ENCODE measurements at regions not wholly inside any gene's neighbourhood (a gene's known extent, or its start where the extent isn't known, plus 50 kb on each side); places are given as distances from the start of the nearest gene placed in this dataset.

- H3K27me3 Mint-ChIP-seq = no peaks in the 10 kb centered on the region
- H3K4me1 Mint-ChIP-seq = no peaks in the 10 kb centered on the region
- no peak for ATAC-seq (ENCODE audit: low read depth in 2 of 2)
- no peak for DNase-seq
- no peak overlapping the region for H3K27ac Mint-ChIP-seq
- H3K36me3 Mint-ChIP-seq = no peaks in the 10 kb centered on the region
- no peaks in the 10 kb centered on the region for H3K4me1 ChIP-seq (ENCODE audit: control insufficient read depth, insufficient read depth, low read length, poor library complexity, severe bottlenecking)
- no peak overlapping the region for H3K4me3 Mint-ChIP-seq
- H3K9me3 ChIP-seq (ENCODE audit: control insufficient read depth in 2 of 2, low read length in 2 of 2) = no peaks in the 10 kb centered on the region
- no peak overlapping the region for H3K27ac ChIP-seq (ENCODE audit: insufficient read depth, low read length, poor library complexity, severe bottlenecking)
- no peaks in the 10 kb centered on the region for H3K36me3 ChIP-seq (ENCODE audit: control insufficient read depth, insufficient read depth, low read length)
- H3K27me3 ChIP-seq (ENCODE audit: control insufficient read depth, insufficient read depth, low read length) = no peaks in the 10 kb centered on the region
- H3K9me3 Mint-ChIP-seq = peaks cover 0 to 10% (median 3%) of the 10 kb centered on the region in 7 donors
- H3K4me3 ChIP-seq (ENCODE audit: low read depth, low read length) = no peak overlapping the region
Measured at GRCh38 chr12:42692749-42693148, 103.2 kb upstream of the PRICKLE1 start.

GRCh38 chr12:42691991-42692557 lies 102.5 kb upstream of the PRICKLE1 start:
- Mint-ChIP-seq H3K36me3 (no peaks in the 10 kb centered on the region), H3K27me3 (no peaks in the 10 kb centered on the region), H3K4me1 (no peaks in the 10 kb centered on the region), H3K27ac (no peak overlapping the region), H3K9me3 (peaks cover 0 to 11% (median 3%) of the 10 kb centered on the region in 7 donors), H3K4me3 (no peak overlapping the region)
- ATAC-seq (ENCODE audit: low read depth in 2 of 2) (no peak), DNase-seq (no peak)
- Histone ChIP-seq H3K9me3 (ENCODE audit: control insufficient read depth in 2 of 2, low read length in 2 of 2) (no peaks in the 10 kb centered on the region), H3K27ac (ENCODE audit: insufficient read depth, low read length, poor library complexity, severe bottlenecking) (no peak overlapping the region), H3K4me3 (ENCODE audit: low read depth, low read length) (no peak overlapping the region), H3K27me3 (ENCODE audit: control insufficient read depth, insufficient read depth, low read length) (no peaks in the 10 kb centered on the region), H3K36me3 (ENCODE audit: control insufficient read depth, insufficient read depth, low read length) (no peaks in the 10 kb centered on the region), H3K4me1 (ENCODE audit: control insufficient read depth, insufficient read depth, low read length, poor library complexity, severe bottlenecking) (no peaks in the 10 kb centered on the region)

- peaks cover 0 to 11% (median 3%) of the 10 kb centered on the region in 7 donors for H3K9me3 Mint-ChIP-seq
- H3K36me3 Mint-ChIP-seq = no peaks in the 10 kb centered on the region
- H3K9me3 ChIP-seq (ENCODE audit: control insufficient read depth in 2 of 2, low read length in 2 of 2) = no peaks in the 10 kb centered on the region
- ATAC-seq (ENCODE audit: low read depth in 2 of 2) (no peak), DNase-seq (no peak)
- H3K27me3 ChIP-seq (ENCODE audit: control insufficient read depth, insufficient read depth, low read length) = no peaks in the 10 kb centered on the region
- no peak overlapping the region for H3K4me3 ChIP-seq (ENCODE audit: low read depth, low read length)
- H3K4me1 Mint-ChIP-seq = no peaks in the 10 kb centered on the region
- H3K36me3 ChIP-seq (ENCODE audit: control insufficient read depth, insufficient read depth, low read length) = no peaks in the 10 kb centered on the region
- no peaks in the 10 kb centered on the region for H3K27me3 Mint-ChIP-seq
- no peaks in the 10 kb centered on the region for H3K4me1 ChIP-seq (ENCODE audit: control insufficient read depth, insufficient read depth, low read length, poor library complexity, severe bottlenecking)
- H3K4me3 Mint-ChIP-seq = no peak overlapping the region
- H3K27ac Mint-ChIP-seq = no peak overlapping the region
- H3K27ac ChIP-seq (ENCODE audit: insufficient read depth, low read length, poor library complexity, severe bottlenecking) = no peak overlapping the region
Measured at GRCh38 chr12:42690264-42690663, 100.7 kb upstream of the PRICKLE1 start.

- no peaks in the 10 kb centered on the region for H3K27me3 Mint-ChIP-seq
- H3K4me1 Mint-ChIP-seq = no peaks in the 10 kb centered on the region
- ATAC-seq (ENCODE audit: low read depth in 2 of 2) = no peak
- no peaks in the 10 kb centered on the region for H3K27me3 ChIP-seq (ENCODE audit: control insufficient read depth, insufficient read depth, low read length)
- no peaks in the 10 kb centered on the region for H3K36me3 Mint-ChIP-seq
- H3K4me3 Mint-ChIP-seq = no peak overlapping the region
- H3K4me1 ChIP-seq (ENCODE audit: control insufficient read depth, insufficient read depth, low read length, poor library complexity, severe bottlenecking) = no peaks in the 10 kb centered on the region
- H3K4me3 ChIP-seq (ENCODE audit: low read depth, low read length) = no peak overlapping the region
- no peak overlapping the region for H3K27ac ChIP-seq (ENCODE audit: insufficient read depth, low read length, poor library complexity, severe bottlenecking)
- H3K27ac Mint-ChIP-seq = no peak overlapping the region
- H3K36me3 ChIP-seq (ENCODE audit: control insufficient read depth, insufficient read depth, low read length) = no peaks in the 10 kb centered on the region
- peaks cover under 1 to 11% (median 3%) of the 10 kb centered on the region in 7 donors for H3K9me3 Mint-ChIP-seq
- no peak for DNase-seq
- no peaks in the 10 kb centered on the region for H3K9me3 ChIP-seq (ENCODE audit: control insufficient read depth in 2 of 2, low read length in 2 of 2)
Measured at GRCh38 chr12:42689699-42690098, 100.2 kb upstream of the PRICKLE1 start.

- H3K4me1 Mint-ChIP-seq = no peaks in the 10 kb centered on the region
- no peak overlapping the region for H3K27ac Mint-ChIP-seq
- H3K4me3 ChIP-seq (ENCODE audit: low read depth, low read length) = no peak overlapping the region
- no peaks in the 10 kb centered on the region for H3K27me3 ChIP-seq (ENCODE audit: control insufficient read depth, insufficient read depth, low read length)
- H3K36me3 ChIP-seq (ENCODE audit: control insufficient read depth, insufficient read depth, low read length) = no peaks in the 10 kb centered on the region
- H3K9me3 Mint-ChIP-seq = peaks cover 1 to 11% (median 3%) of the 10 kb centered on the region in 7 donors
- no peak for DNase-seq
- no peak overlapping the region for H3K27ac ChIP-seq (ENCODE audit: insufficient read depth, low read length, poor library complexity, severe bottlenecking)
- H3K4me3 Mint-ChIP-seq = no peak overlapping the region
- ATAC-seq (ENCODE audit: low read depth in 2 of 2) = no peak
- H3K9me3 ChIP-seq (ENCODE audit: control insufficient read depth in 2 of 2, low read length in 2 of 2) = no peaks in the 10 kb centered on the region
- H3K36me3 Mint-ChIP-seq = no peaks in the 10 kb centered on the region
- no peaks in the 10 kb centered on the region for H3K4me1 ChIP-seq (ENCODE audit: control insufficient read depth, insufficient read depth, low read length, poor library complexity, severe bottlenecking)
- H3K27me3 Mint-ChIP-seq = no peaks in the 10 kb centered on the region
Measured at GRCh38 chr12:42686514-42687172, 97.1 kb upstream of the PRICKLE1 start.

GRCh38 chr12:42684802-42685071 lies 95.2 kb upstream of the PRICKLE1 start:
- Histone ChIP-seq H3K27ac (ENCODE audit: insufficient read depth, low read length, poor library complexity, severe bottlenecking) (no peak overlapping the region), H3K4me3 (ENCODE audit: low read depth, low read length) (no peak overlapping the region), H3K4me1 (ENCODE audit: control insufficient read depth, insufficient read depth, low read length, poor library complexity, severe bottlenecking) (no peaks in the 10 kb centered on the region), H3K27me3 (ENCODE audit: control insufficient read depth, insufficient read depth, low read length) (no peaks in the 10 kb centered on the region), H3K36me3 (ENCODE audit: control insufficient read depth, insufficient read depth, low read length) (no peaks in the 10 kb centered on the region), H3K9me3 (ENCODE audit: control insufficient read depth in 2 of 2, low read length in 2 of 2) (no peaks in the 10 kb centered on the region)
- no peaks in the 10 kb centered on the region for H3K36me3 Mint-ChIP-seq
- H3K27ac Mint-ChIP-seq = no peak overlapping the region
- H3K4me3 Mint-ChIP-seq = no peak overlapping the region
- ATAC-seq (ENCODE audit: low read depth in 2 of 2) (no peak), DNase-seq (no peak)
- peaks cover 0 to 11% (median 2%) of the 10 kb centered on the region in 7 donors for H3K9me3 Mint-ChIP-seq
- no peaks in the 10 kb centered on the region for H3K27me3 Mint-ChIP-seq
- H3K4me1 Mint-ChIP-seq = no peaks in the 10 kb centered on the region

- H3K27ac ChIP-seq (ENCODE audit: insufficient read depth, low read length, poor library complexity, severe bottlenecking) = no peak overlapping the region
- H3K9me3 ChIP-seq (ENCODE audit: control insufficient read depth in 2 of 2, low read length in 2 of 2) = no peaks in the 10 kb centered on the region
- Mint-ChIP-seq H3K27ac (no peak overlapping the region), H3K9me3 (peaks cover 0 to 8% (median 1%) of the 10 kb centered on the region in 7 donors), H3K4me3 (no peak overlapping the region), H3K36me3 (no peaks in the 10 kb centered on the region), H3K4me1 (no peaks in the 10 kb centered on the region), H3K27me3 (no peaks in the 10 kb centered on the region)
- no peaks in the 10 kb centered on the region for H3K4me1 ChIP-seq (ENCODE audit: control insufficient read depth, insufficient read depth, low read length, poor library complexity, severe bottlenecking)
- no peaks in the 10 kb centered on the region for H3K36me3 ChIP-seq (ENCODE audit: control insufficient read depth, insufficient read depth, low read length)
- DNase-seq (no peak), ATAC-seq (ENCODE audit: low read depth in 2 of 2) (no peak)
- no peaks in the 10 kb centered on the region for H3K27me3 ChIP-seq (ENCODE audit: control insufficient read depth, insufficient read depth, low read length)
- no peak overlapping the region for H3K4me3 ChIP-seq (ENCODE audit: low read depth, low read length)
Measured at GRCh38 chr12:42683933-42684801, 94.6 kb upstream of the PRICKLE1 start.

Data from CD4-positive, CD25-positive, alpha-beta regulatory T cell (primary cell).